Progenitor cell of endocrine pancreas (in vitro differentiated cells): ENCODE measurements at regions not wholly inside any gene's neighbourhood (a gene's known extent, or its start where the extent isn't known, plus 50 kb on each side); places are given as distances from the start of the nearest gene placed in this dataset.
"Not testable (repeated sequence)": the region's sequence is repeated elsewhere in the genome, so short reads cannot be mapped to it uniquely, and the experiment has no call there.

ENCODE experiments used
- DNase-seq: peaks from one replicate; pipeline ENCODE4 v3.0.0; 2021; ENCODE audit warnings: low spot score; ENCODE audit not compliant: unreplicated experiment
- H3K27ac Mint-ChIP-seq: 2 replicates; pipeline ENCODE4 v1.8.0; 2021; ENCODE audit warnings: mild to moderate bottlenecking, moderate library complexity, mixed read lengths
- H3K27me3 Mint-ChIP-seq: 2 replicates; pipeline ENCODE4 v1.8.0; 2021; ENCODE audit warnings: mixed read lengths
- H3K36me3 Mint-ChIP-seq: 2 replicates; pipeline ENCODE4 v1.8.0; 2022; ENCODE audit warnings: mixed read lengths; ENCODE audit not compliant: insufficient read depth
- H3K4me1 Mint-ChIP-seq: 2 replicates; pipeline ENCODE4 v1.8.0; 2021; ENCODE audit warnings: low read depth, mixed read lengths
- H3K4me3 Mint-ChIP-seq: 2 replicates; pipeline ENCODE4 v1.8.0; 2021; ENCODE audit warnings: low read depth, mild to moderate bottlenecking, moderate library complexity, mixed read lengths
- H3K9me3 Mint-ChIP-seq: 2 replicates; pipeline ENCODE4 v1.8.0; 2021; ENCODE audit warnings: low read depth, mixed read lengths
- TF ChIP-seq, protein P1 (sequence below): fragments of 200-600 bp; sonication (generic); IDR thresholded peaks from one replicate; pipeline ENCODE4 v1.5.0; 2021; ENCODE audit warnings: antibody characterized with exemption, mild to moderate bottlenecking; ENCODE audit not compliant: unreplicated experiment

DNA sequence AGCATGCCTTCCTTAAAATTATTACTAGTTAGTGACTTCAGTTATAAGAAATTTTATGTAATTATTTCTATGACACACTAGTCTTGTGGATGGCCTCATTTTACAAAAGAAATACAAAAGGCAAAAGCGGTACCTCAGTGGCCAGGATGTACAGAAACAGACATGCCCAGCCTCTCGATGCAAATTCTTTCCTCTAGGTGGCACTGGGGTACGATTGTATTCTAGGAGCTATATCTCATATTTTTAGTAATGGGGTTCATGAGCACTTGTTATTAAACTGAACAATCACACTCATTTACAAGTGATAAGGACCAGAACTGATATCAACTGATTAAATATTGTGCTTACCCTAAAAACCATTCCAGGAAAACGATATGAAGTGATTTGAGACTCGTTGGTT is 59.8 kb downstream of the SOD2 start:
- Mint-ChIP-seq H3K9me3 (no peaks in the 10 kb centered on the region), H3K27me3 (no peaks in the 10 kb centered on the region), H3K27ac (no peak overlapping the region), H3K36me3 (no peaks in the 10 kb centered on the region), H3K4me3 (no peak overlapping the region), H3K4me1 (no peaks in the 10 kb centered on the region)
- no peak for DNase-seq
- TF ChIP-seq, protein P1, sequence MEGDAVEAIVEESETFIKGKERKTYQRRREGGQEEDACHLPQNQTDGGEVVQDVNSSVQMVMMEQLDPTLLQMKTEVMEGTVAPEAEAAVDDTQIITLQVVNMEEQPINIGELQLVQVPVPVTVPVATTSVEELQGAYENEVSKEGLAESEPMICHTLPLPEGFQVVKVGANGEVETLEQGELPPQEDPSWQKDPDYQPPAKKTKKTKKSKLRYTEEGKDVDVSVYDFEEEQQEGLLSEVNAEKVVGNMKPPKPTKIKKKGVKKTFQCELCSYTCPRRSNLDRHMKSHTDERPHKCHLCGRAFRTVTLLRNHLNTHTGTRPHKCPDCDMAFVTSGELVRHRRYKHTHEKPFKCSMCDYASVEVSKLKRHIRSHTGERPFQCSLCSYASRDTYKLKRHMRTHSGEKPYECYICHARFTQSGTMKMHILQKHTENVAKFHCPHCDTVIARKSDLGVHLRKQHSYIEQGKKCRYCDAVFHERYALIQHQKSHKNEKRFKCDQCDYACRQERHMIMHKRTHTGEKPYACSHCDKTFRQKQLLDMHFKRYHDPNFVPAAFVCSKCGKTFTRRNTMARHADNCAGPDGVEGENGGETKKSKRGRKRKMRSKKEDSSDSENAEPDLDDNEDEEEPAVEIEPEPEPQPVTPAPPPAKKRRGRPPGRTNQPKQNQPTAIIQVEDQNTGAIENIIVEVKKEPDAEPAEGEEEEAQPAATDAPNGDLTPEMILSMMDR: peak; percentile 50

DNA sequence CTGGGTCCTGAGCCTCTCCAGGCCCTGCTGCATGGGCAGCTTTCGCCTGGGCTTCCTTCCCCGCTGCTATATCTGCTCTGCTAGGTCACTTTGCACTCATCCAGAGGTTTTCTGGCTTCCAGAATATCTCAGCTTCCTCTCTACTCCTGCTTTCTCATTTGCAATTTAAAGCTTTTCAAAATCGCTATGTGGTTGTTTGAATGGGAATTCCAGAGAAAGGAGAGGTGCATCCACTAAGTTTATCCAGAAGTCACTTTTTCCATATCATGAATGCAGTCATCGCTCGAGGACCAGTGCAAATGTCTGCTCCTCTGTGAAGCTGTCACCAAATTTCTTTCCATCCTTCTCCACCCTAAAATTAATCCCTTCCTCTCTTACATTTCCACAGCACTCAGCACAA is 61.2 kb downstream of the SOD2 start:
- no peaks in the 10 kb centered on the region for H3K4me1 Mint-ChIP-seq
- no peak for DNase-seq
- no peak overlapping the region for H3K4me3 Mint-ChIP-seq
- H3K36me3 Mint-ChIP-seq: no peaks in the 10 kb centered on the region
- no peaks in the 10 kb centered on the region for H3K9me3 Mint-ChIP-seq
- H3K27ac Mint-ChIP-seq: no peak overlapping the region
- TF ChIP-seq, protein P1: no peak
- no peaks in the 10 kb centered on the region for H3K27me3 Mint-ChIP-seq

DNA sequence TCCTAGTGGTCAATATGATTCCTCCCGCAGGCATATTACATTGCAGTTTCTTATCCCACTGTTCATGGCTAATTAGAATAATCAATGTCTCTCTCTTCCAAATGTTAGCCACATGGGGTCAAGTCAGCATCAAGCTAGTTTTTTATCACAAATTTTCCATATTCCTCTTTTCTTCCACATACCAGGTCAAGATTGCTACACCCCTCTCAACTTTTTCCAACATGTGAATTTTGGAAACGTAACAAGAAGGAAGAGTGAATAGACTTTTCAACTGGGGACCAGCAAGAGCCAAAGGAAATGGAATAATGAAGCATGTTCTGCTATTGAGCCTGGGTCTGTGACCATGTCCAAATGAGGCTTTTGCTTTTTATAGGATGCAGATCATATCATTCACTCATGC is 65.1 kb downstream of the SOD2 start:
- H3K36me3 Mint-ChIP-seq: no peaks in the 10 kb centered on the region
- H3K9me3 Mint-ChIP-seq: no peaks in the 10 kb centered on the region
- TF ChIP-seq, protein P1: no peak
- no peak overlapping the region for H3K4me3 Mint-ChIP-seq
- no peak overlapping the region for H3K27ac Mint-ChIP-seq
- H3K27me3 Mint-ChIP-seq: no peaks in the 10 kb centered on the region
- no peaks in the 10 kb centered on the region for H3K4me1 Mint-ChIP-seq
- no peak for DNase-seq

DNA sequence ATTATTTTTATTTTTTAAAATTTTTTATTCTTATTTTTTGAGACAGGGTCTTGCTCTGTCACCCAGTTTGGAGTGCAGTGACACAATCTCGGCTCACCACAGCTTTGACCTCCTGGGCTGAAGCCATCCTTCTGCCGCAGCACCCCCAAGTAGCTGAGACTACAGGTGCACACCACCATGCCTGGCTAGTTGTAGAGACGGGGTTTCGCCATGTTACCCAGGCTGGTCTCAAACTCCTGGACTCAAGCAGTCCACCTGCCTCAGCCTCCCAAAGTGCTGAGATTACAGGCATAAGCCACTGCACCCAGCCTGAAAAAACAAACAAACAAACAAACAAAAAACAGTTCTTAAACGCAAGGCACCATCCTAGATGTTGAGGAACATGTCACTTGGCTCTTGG is 66.5 kb downstream of the SOD2 start:
- H3K9me3 Mint-ChIP-seq, H3K4me3 Mint-ChIP-seq, H3K4me1 Mint-ChIP-seq, H3K27ac Mint-ChIP-seq, H3K36me3 Mint-ChIP-seq, H3K27me3 Mint-ChIP-seq, DNase-seq: not testable (repeated sequence)

DNA sequence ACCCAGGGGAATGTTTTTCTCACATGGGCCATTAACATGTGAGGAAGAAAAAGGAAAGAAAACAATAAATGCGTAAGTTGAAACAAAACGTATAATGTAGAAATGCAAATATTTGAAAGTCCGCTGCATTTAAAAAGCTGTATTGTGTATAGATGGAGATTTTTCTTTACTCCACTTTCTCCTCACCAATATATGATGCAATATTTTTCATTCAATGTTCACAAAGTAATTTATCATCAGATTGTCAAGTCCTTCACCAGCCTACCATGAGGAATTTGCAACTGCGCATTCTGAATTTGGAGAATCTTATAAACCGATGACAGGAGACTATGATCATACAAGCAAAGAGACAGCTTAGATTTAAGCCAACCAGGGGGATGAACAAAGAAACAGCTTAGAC is 69.9 kb downstream of the SOD2 start:
- no peaks in the 10 kb centered on the region for H3K27me3 Mint-ChIP-seq
- TF ChIP-seq, protein P1: no peak
- no peaks in the 10 kb centered on the region for H3K9me3 Mint-ChIP-seq
- no peak for DNase-seq
- H3K4me1 Mint-ChIP-seq: no peaks in the 10 kb centered on the region
- H3K36me3 Mint-ChIP-seq: no peaks in the 10 kb centered on the region
- H3K4me3 Mint-ChIP-seq: no peak overlapping the region
- H3K27ac Mint-ChIP-seq: no peak overlapping the region

DNA sequence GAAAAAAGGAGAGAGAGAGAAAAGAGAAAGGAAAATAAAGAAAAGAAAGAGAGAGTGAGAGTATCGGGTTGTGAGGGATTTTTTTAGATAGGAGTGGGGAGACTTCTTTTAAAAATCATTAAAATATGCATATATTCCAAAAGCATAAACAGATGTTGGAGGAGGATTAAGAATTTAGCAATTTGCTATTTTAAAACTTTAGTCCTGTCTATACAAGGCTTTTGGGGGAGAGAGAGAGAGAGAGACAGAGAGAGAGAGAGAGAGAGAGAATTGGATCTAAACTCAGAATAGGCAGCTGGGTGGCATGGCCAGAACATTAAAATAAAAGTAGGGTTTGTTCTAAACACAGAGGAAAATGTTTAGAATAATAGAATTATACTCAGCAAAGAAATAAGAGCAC is 72.1 kb downstream of the SOD2 start:
- Mint-ChIP-seq H3K27me3 (no peaks in the 10 kb centered on the region), H3K9me3 (peaks cover 16% of the 10 kb centered on the region)

More for the DNA sequence above, 72.1 kb downstream of the SOD2 start:
- H3K27ac Mint-ChIP-seq: no peak overlapping the region
- no peak for DNase-seq
- H3K36me3 Mint-ChIP-seq: no peaks in the 10 kb centered on the region
- H3K4me3 Mint-ChIP-seq: no peak overlapping the region
- no peaks in the 10 kb centered on the region for H3K4me1 Mint-ChIP-seq
- TF ChIP-seq, protein P1: no peak
